KMS-11 (cell line): ENCODE measurements at regions not wholly inside any gene's neighbourhood (a gene's known extent, or its start where the extent isn't known, plus 50 kb on each side); places are given as distances from the start of the nearest gene placed in this dataset.
"Not testable (repeated sequence)": the region's sequence is repeated elsewhere in the genome, so short reads cannot be mapped to it uniquely, and the experiment has no call there.

Experiments
- H2AFZ ChIP-seq: fragments of 200-600 bp; sonication (generic); 2 replicates; pipeline ENCODE4 v1.6.1; 2016; ENCODE audit warnings: antibody characterized with exemption, mixed run types, low read depth
- H3K27ac ChIP-seq: fragments of 200-600 bp; sonication (generic); 2 replicates; pipeline ENCODE4 v1.6.1; 2016; ENCODE audit warnings: mild to moderate bottlenecking, mixed run types
- H3K27me3 ChIP-seq: fragments of 200-600 bp; sonication (generic); 2 replicates; pipeline ENCODE4 v1.6.1; 2017; ENCODE audit warnings: mild to moderate bottlenecking, low read depth, mixed run types, moderate library complexity; ENCODE audit not compliant: insufficient read depth
- H3K36me3 ChIP-seq: fragments of 200-600 bp; sonication (generic); 2 replicates; pipeline ENCODE4 v1.6.1; 2017; ENCODE audit warnings: mild to moderate bottlenecking, mixed run types; ENCODE audit not compliant: insufficient read depth
- H3K4me1 ChIP-seq: fragments of 200-600 bp; sonication (generic); 2 replicates; pipeline ENCODE4 v1.6.1; 2016; ENCODE audit warnings: mild to moderate bottlenecking, low read depth, mixed run types; ENCODE audit not compliant: poor library complexity, severe bottlenecking
- H3K4me2 ChIP-seq: fragments of 200-600 bp; sonication (generic); 2 replicates; pipeline ENCODE4 v1.7.0; 2016; ENCODE audit warnings: mild to moderate bottlenecking, mixed run types
- H3K4me3 ChIP-seq: fragments of 200-600 bp; sonication (generic); IDR thresholded peaks from 2 replicates; pipeline ENCODE4 v1.6.1; 2017; ENCODE audit warnings: low read depth, low read length, mixed read lengths; ENCODE audit not compliant: insufficient read depth
- H3K79me2 ChIP-seq: fragments of 200-600 bp; sonication (generic); 2 replicates; pipeline ENCODE4 v1.6.1; 2016; ENCODE audit warnings: low read depth, mixed run types; ENCODE audit not compliant: insufficient read depth
- H3K9ac ChIP-seq: fragments of 200-600 bp; sonication (generic); 2 replicates; pipeline ENCODE4 v1.6.1; 2016; ENCODE audit warnings: mild to moderate bottlenecking, mixed run types
- H4K20me1 ChIP-seq: fragments of 200-600 bp; sonication (generic); 2 replicates; pipeline ENCODE4 v1.6.1; 2016; ENCODE audit warnings: mild to moderate bottlenecking, mixed run types; ENCODE audit not compliant: insufficient read depth
- CTCF ChIP-seq: fragments of 200-600 bp; sonication (generic); conservative IDR thresholded peaks from 2 replicates; pipeline ENCODE4 v1.6.1; 2017; ENCODE audit warnings: low read depth, mild to moderate bottlenecking, antibody characterized with exemption, low read length, moderate library complexity, mixed read lengths

GRCh38 chr5:62100201-62100600 lies 205.8 kb upstream of the KIF2A start:
- no peak overlapping the region for H3K9ac ChIP-seq
- H4K20me1 ChIP-seq, result no peaks in the 10 kb centered on the region
- TF ChIP-seq CTCF, result no peak
- H3K36me3 ChIP-seq, result no peaks in the 10 kb centered on the region
- no peak overlapping the region for H2AFZ ChIP-seq
- H3K79me2 ChIP-seq, result no peaks in the 10 kb centered on the region
- no peaks in the 10 kb centered on the region for H3K27me3 ChIP-seq
- H3K4me1 ChIP-seq, result no peaks in the 10 kb centered on the region
- no peak overlapping the region for H3K27ac ChIP-seq
- H3K4me3 ChIP-seq, result no peak overlapping the region
- H3K4me2 ChIP-seq, result no peak overlapping the region

- H3K79me2 ChIP-seq, H2AFZ ChIP-seq, H3K4me3 ChIP-seq, H3K27ac ChIP-seq, H3K4me1 ChIP-seq, H3K4me2 ChIP-seq, H3K27me3 ChIP-seq, H3K9ac ChIP-seq, H3K36me3 ChIP-seq, H4K20me1 ChIP-seq: not testable (repeated sequence)
Measured at GRCh38 chr5:62103863-62104262, 202.1 kb upstream of the KIF2A start.

- H3K4me3 ChIP-seq, result no peak overlapping the region
- no peak overlapping the region for H3K27ac ChIP-seq
- no peaks in the 10 kb centered on the region for H3K4me1 ChIP-seq
- H3K79me2 ChIP-seq, result no peaks in the 10 kb centered on the region
- no peak overlapping the region for H2AFZ ChIP-seq
- H4K20me1 ChIP-seq, result no peaks in the 10 kb centered on the region
- no peaks in the 10 kb centered on the region for H3K27me3 ChIP-seq
- H3K36me3 ChIP-seq, result no peaks in the 10 kb centered on the region
- H3K9ac ChIP-seq, result no peak overlapping the region
- H3K4me2 ChIP-seq, result no peak overlapping the region
- no peak for TF ChIP-seq CTCF
Measured at GRCh38 chr5:62111428-62111827, 194.6 kb upstream of the KIF2A start.

GRCh38 chr5:62112689-62113228 lies 193.2 kb upstream of the KIF2A start:
- no peak overlapping the region for H3K4me3 ChIP-seq
- H3K4me2 ChIP-seq, result no peak overlapping the region
- no peaks in the 10 kb centered on the region for H3K27me3 ChIP-seq
- no peaks in the 10 kb centered on the region for H3K4me1 ChIP-seq
- no peaks in the 10 kb centered on the region for H3K36me3 ChIP-seq
- H3K9ac ChIP-seq, result no peak overlapping the region
- H3K79me2 ChIP-seq, result no peaks in the 10 kb centered on the region
- H4K20me1 ChIP-seq, result no peaks in the 10 kb centered on the region
- no peak overlapping the region for H2AFZ ChIP-seq
- no peak for TF ChIP-seq CTCF
- no peak overlapping the region for H3K27ac ChIP-seq

- no peak for TF ChIP-seq CTCF
- Histone ChIP-seq H3K36me3 (no peaks in the 10 kb centered on the region), H3K27me3 (no peaks in the 10 kb centered on the region), H3K27ac (no peak overlapping the region), H3K9ac (no peak overlapping the region), H3K4me3 (no peak overlapping the region), H3K4me2 (no peak overlapping the region), H3K79me2 (no peaks in the 10 kb centered on the region), H3K4me1 (no peaks in the 10 kb centered on the region), H4K20me1 (no peaks in the 10 kb centered on the region), H2AFZ (no peak overlapping the region)
Measured at GRCh38 chr5:62115014-62115413, 191.0 kb upstream of the KIF2A start.
